ENCODE measurements at regions not wholly inside any gene's neighbourhood (a gene's known extent, or its start where the extent isn't known, plus 50 kb on each side); places are given as distances from the start of the nearest gene placed in this dataset.
A peak's percentile ranks its signal among the peaks of the same experiment; 100 is the strongest.

- H3K9me3 Mint-ChIP-seq (ENCODE audit: low read depth), result no peaks in the 10 kb centered on the region
- TF ChIP-seq CTCF (IDR thresholded peaks at IDR 0.05; ENCODE audit: unreplicated experiment), result no peak
- DNase-seq (ENCODE audit: low spot score, unreplicated experiment), result no peak
- H3K36me3 Mint-ChIP-seq (ENCODE audit: insufficient read depth), result no peaks in the 10 kb centered on the region
- no peak overlapping the region for H3K4me3 Mint-ChIP-seq (ENCODE audit: low read depth)
- H3K4me1 Mint-ChIP-seq (ENCODE audit: low read depth), result peaks cover 16% of the 10 kb centered on the region
- H3K27ac Mint-ChIP-seq, result no peak overlapping the region
- H3K27me3 Mint-ChIP-seq, result no peaks in the 10 kb centered on the region
These were observed 130.9 kb upstream of the MBL2 start for GRCh38 chr10:52903397-52903938.

GRCh38 chr10:52900593-52900992 is 128.0 kb upstream of the MBL2 start:
- Mint-ChIP-seq H3K9me3 (ENCODE audit: low read depth) (peaks cover 4% of the 10 kb centered on the region), H3K4me3 (ENCODE audit: low read depth) (no peak overlapping the region), H3K27me3 (no peaks in the 10 kb centered on the region), H3K27ac (peak overlapping the region; percentile 47), H3K4me1 (ENCODE audit: low read depth) (peaks cover 12% of the 10 kb centered on the region), H3K36me3 (ENCODE audit: insufficient read depth) (peaks cover 1% of the 10 kb centered on the region)
- TF ChIP-seq CTCF (IDR thresholded peaks at IDR 0.05; ENCODE audit: unreplicated experiment), result no peak
- DNase-seq (ENCODE audit: low spot score, unreplicated experiment), result no peak

- peaks cover 6% of the 10 kb centered on the region for H3K9me3 Mint-ChIP-seq (ENCODE audit: low read depth)
- H3K4me1 Mint-ChIP-seq (ENCODE audit: low read depth), result peaks cover 27% of the 10 kb centered on the region
- H3K27ac Mint-ChIP-seq, result no peak overlapping the region
- no peak overlapping the region for H3K4me3 Mint-ChIP-seq (ENCODE audit: low read depth)
- H3K27me3 Mint-ChIP-seq, result no peaks in the 10 kb centered on the region
- no peak for TF ChIP-seq CTCF (IDR thresholded peaks at IDR 0.05; ENCODE audit: unreplicated experiment)
- DNase-seq (ENCODE audit: low spot score, unreplicated experiment), result no peak
- peaks cover 2% of the 10 kb centered on the region for H3K36me3 Mint-ChIP-seq (ENCODE audit: insufficient read depth)
These were observed 124.6 kb upstream of the MBL2 start for GRCh38 chr10:52897162-52897561.

GRCh38 chr10:52895059-52895458 is 122.5 kb upstream of the MBL2 start:
- no peaks in the 10 kb centered on the region for H3K27me3 Mint-ChIP-seq

GRCh38 chr10:52890281-52890680 is 117.7 kb upstream of the MBL2 start:
- no peaks in the 10 kb centered on the region for H3K36me3 Mint-ChIP-seq (ENCODE audit: insufficient read depth)
- no peaks in the 10 kb centered on the region for H3K9me3 Mint-ChIP-seq (ENCODE audit: low read depth)
- no peak for TF ChIP-seq CTCF (IDR thresholded peaks at IDR 0.05; ENCODE audit: unreplicated experiment)
- DNase-seq (ENCODE audit: low spot score, unreplicated experiment), result no peak
- no peak overlapping the region for H3K27ac Mint-ChIP-seq
- no peaks in the 10 kb centered on the region for H3K27me3 Mint-ChIP-seq
- no peak overlapping the region for H3K4me3 Mint-ChIP-seq (ENCODE audit: low read depth)
- H3K4me1 Mint-ChIP-seq (ENCODE audit: low read depth), result peaks cover 19% of the 10 kb centered on the region

More at GRCh38 chr10:52895059-52895458, 122.5 kb upstream of the MBL2 start:
- H3K4me3 Mint-ChIP-seq (ENCODE audit: low read depth), result no peak overlapping the region
- peaks cover 6% of the 10 kb centered on the region for H3K9me3 Mint-ChIP-seq (ENCODE audit: low read depth)
- TF ChIP-seq CTCF (IDR thresholded peaks at IDR 0.05; ENCODE audit: unreplicated experiment), result no peak
- peaks cover 18% of the 10 kb centered on the region for H3K4me1 Mint-ChIP-seq (ENCODE audit: low read depth)
- no peak for DNase-seq (ENCODE audit: low spot score, unreplicated experiment)
- H3K36me3 Mint-ChIP-seq (ENCODE audit: insufficient read depth), result peaks cover 2% of the 10 kb centered on the region
- no peak overlapping the region for H3K27ac Mint-ChIP-seq

Measured in progenitor cell of endocrine pancreas (in vitro differentiated cells).